Ishikawa (cell line): ENCODE measurements at regions not wholly inside any gene's neighbourhood (a gene's known extent, or its start where the extent isn't known, plus 50 kb on each side); places are given as distances from the start of the nearest gene placed in this dataset.

Source experiments
- CEBPB ChIP-seq: IDR thresholded peaks from 2 replicates; pipeline ENCODE4 v1.6.1; 2012
- CREB1 ChIP-seq: IDR thresholded peaks from 2 replicates; pipeline ENCODE4 v1.6.1; 2012; ENCODE audit warnings: low read depth
- EGR1 ChIP-seq: IDR thresholded peaks from 2 replicates; pipeline ENCODE4 v1.6.1; 2012
- EP300 ChIP-seq: IDR thresholded peaks from 2 replicates; pipeline ENCODE4 v1.6.1; 2012; ENCODE audit warnings: borderline replicate concordance
- FOXM1 ChIP-seq: IDR thresholded peaks from 2 replicates; pipeline ENCODE4 v1.6.1; 2012; ENCODE audit warnings: low read depth, borderline replicate concordance
- NFIC ChIP-seq: IDR thresholded peaks from 2 replicates; pipeline ENCODE4 v1.6.1; 2012
- RAD21 ChIP-seq: IDR thresholded peaks from 2 replicates; pipeline ENCODE4 v1.6.1; 2012; ENCODE audit warnings: low read depth
- TAF1 ChIP-seq: IDR thresholded peaks from 2 replicates; pipeline ENCODE4 v1.6.1; 2012; ENCODE audit warnings: low read depth, mild to moderate bottlenecking
- TCF12 ChIP-seq: IDR thresholded peaks from 2 replicates; pipeline ENCODE4 v1.6.1; 2012; ENCODE audit warnings: low read depth
- TEAD4 ChIP-seq: IDR thresholded peaks from 2 replicates; pipeline ENCODE4 v1.6.1; 2012
- YY1 ChIP-seq: IDR thresholded peaks from 2 replicates; pipeline ENCODE4 v1.6.1; 2012; ENCODE audit warnings: low read depth
- ZBTB7A ChIP-seq: IDR thresholded peaks from 2 replicates; pipeline ENCODE4 v1.6.1; 2012; ENCODE audit warnings: low read depth
- TF ChIP-seq, protein P1 (sequence below): IDR thresholded peaks from 2 replicates; pipeline ENCODE4 v1.6.1; 2012; ENCODE audit warnings: low read depth, mild to moderate bottlenecking
- TF ChIP-seq, protein P2 (sequence below): IDR thresholded peaks from 2 replicates; pipeline ENCODE4 v1.6.1; 2012
- TF ChIP-seq, protein P3 (sequence below): IDR thresholded peaks from 2 replicates; pipeline ENCODE4 v1.6.1; 2012

DNA sequence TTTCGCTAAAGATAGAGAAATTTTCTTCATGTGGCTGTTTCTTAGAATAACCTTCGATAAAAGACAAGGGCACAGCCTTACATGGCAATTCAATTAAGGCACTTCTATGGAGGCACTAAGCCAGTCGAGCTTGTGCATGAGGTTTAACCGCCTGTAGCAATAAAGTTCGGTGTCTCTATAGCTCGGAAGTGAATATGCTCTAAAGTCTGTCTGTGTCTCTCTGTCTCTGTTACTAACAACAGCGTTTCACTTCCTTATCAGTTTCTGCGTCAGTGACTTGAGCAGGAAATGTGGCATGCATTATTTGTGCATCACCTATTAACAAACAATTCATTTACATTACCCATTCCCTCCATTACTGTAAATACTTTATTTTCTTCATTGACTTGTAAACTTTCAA is 365.1 kb upstream of the NETO1 start:
- TF ChIP-seq TAF1 (no peak), ZBTB7A (no peak), CEBPB (no peak), EP300 (no peak), YY1 (no peak), EGR1 (no peak), RAD21 (no peak)
- TF ChIP-seq, protein P1, sequence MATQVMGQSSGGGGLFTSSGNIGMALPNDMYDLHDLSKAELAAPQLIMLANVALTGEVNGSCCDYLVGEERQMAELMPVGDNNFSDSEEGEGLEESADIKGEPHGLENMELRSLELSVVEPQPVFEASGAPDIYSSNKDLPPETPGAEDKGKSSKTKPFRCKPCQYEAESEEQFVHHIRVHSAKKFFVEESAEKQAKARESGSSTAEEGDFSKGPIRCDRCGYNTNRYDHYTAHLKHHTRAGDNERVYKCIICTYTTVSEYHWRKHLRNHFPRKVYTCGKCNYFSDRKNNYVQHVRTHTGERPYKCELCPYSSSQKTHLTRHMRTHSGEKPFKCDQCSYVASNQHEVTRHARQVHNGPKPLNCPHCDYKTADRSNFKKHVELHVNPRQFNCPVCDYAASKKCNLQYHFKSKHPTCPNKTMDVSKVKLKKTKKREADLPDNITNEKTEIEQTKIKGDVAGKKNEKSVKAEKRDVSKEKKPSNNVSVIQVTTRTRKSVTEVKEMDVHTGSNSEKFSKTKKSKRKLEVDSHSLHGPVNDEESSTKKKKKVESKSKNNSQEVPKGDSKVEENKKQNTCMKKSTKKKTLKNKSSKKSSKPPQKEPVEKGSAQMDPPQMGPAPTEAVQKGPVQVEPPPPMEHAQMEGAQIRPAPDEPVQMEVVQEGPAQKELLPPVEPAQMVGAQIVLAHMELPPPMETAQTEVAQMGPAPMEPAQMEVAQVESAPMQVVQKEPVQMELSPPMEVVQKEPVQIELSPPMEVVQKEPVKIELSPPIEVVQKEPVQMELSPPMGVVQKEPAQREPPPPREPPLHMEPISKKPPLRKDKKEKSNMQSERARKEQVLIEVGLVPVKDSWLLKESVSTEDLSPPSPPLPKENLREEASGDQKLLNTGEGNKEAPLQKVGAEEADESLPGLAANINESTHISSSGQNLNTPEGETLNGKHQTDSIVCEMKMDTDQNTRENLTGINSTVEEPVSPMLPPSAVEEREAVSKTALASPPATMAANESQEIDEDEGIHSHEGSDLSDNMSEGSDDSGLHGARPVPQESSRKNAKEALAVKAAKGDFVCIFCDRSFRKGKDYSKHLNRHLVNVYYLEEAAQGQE, result no peak

DNA sequence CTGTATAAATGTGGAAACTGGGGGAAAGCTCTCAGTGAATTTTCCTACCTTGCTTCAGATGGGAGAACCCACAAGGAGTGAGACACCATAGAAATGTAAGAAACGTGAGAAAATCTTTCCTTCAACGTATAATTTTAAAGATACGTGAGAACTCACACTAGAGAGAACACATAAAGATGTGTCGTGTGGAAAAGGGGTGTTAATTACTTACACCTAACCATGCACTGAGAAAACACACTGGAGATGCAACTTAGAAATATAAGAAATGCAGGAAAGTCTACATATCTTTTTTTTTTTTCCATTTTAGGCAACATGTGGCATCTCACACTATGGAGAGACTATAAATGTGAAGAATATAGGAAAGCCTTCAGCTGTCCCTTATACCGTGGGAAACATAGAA is 352.9 kb upstream of the NETO1 start:
- TF ChIP-seq TCF12 (no peak), CREB1 (no peak), ZBTB7A (no peak), RAD21 (no peak), EP300 (no peak), CEBPB (no peak), FOXM1 (no peak), TEAD4 (no peak), YY1 (no peak), TAF1 (no peak), NFIC (no peak), EGR1 (no peak)
- TF ChIP-seq, protein P1, result no peak
- TF ChIP-seq, protein P2, sequence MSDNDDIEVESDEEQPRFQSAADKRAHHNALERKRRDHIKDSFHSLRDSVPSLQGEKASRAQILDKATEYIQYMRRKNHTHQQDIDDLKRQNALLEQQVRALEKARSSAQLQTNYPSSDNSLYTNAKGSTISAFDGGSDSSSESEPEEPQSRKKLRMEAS, result no peak
- TF ChIP-seq, protein P3, sequence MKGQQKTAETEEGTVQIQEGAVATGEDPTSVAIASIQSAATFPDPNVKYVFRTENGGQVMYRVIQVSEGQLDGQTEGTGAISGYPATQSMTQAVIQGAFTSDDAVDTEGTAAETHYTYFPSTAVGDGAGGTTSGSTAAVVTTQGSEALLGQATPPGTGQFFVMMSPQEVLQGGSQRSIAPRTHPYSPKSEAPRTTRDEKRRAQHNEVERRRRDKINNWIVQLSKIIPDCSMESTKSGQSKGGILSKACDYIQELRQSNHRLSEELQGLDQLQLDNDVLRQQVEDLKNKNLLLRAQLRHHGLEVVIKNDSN, result no peak

DNA sequence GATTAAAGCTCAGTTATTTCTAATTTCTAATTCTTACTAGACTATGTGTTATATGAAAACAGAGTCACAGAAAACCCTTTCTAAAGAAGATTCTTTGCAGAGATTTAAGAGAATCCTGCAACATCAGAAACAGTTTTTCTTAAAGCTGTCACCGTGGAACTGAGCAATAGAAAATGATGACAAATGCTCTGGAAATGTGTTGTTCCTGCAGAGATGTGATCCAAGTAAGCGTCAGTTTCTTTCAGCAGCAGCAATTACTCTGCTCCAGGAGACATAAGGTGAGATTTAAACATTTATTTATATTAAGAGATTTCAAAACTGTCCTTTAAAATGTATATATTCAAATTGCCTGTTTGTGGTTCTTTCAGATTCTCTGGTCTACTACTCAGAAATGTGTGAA is 350.5 kb upstream of the NETO1 start:
- TF ChIP-seq TCF12, result no peak
- no peak for TF ChIP-seq CREB1
- TF ChIP-seq TAF1, result no peak
- no peak for TF ChIP-seq EGR1
- no peak for TF ChIP-seq NFIC
- no peak for TF ChIP-seq RAD21

GRCh38 chr18:73214970-73215369 is 347.2 kb upstream of the NETO1 start:
- TF ChIP-seq, protein P1, result no peak
- TF ChIP-seq FOXM1, result no peak
- no peak for TF ChIP-seq EGR1
- TF ChIP-seq NFIC, result no peak
- no peak for TF ChIP-seq RAD21
- no peak for TF ChIP-seq TAF1
- TF ChIP-seq, protein P2, result no peak
- no peak for TF ChIP-seq CEBPB
- no peak for TF ChIP-seq YY1
- no peak for TF ChIP-seq EP300
- no peak for TF ChIP-seq TCF12
- TF ChIP-seq ZBTB7A, result no peak
- TF ChIP-seq, protein P3, result no peak
- no peak for TF ChIP-seq CREB1
- TF ChIP-seq TEAD4, result no peak

DNA sequence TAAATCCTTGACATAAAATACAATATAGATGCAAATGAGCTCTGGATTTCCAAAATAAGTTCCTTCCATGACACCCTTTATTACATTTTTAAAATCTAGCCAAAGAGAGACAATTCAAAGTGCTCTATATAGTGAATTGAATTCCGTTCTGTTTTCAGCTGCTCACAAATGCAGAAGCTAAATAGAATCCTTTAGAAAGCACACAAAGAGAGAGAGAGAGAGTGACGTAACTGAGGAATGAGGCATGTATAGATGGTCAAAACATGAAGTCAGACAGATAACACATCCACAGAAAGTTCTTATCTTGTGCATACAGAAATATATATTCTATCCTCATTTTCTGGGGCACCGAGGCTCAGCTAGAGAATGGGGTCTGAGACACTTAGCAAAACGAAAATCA is 344.7 kb upstream of the NETO1 start:
- TF ChIP-seq, protein P1, result no peak
- TF ChIP-seq NFIC, result no peak
- TF ChIP-seq FOXM1, result no peak
- TF ChIP-seq EGR1, result no peak
- TF ChIP-seq, protein P3, result no peak
- TF ChIP-seq EP300, result no peak
- TF ChIP-seq CEBPB, result no peak
- TF ChIP-seq TCF12, result no peak
- TF ChIP-seq ZBTB7A, result no peak
- no peak for TF ChIP-seq TAF1
- no peak for TF ChIP-seq RAD21
- TF ChIP-seq, protein P2, result no peak
- no peak for TF ChIP-seq CREB1
- no peak for TF ChIP-seq TEAD4
- no peak for TF ChIP-seq YY1
